ENCODE measurements at regions not wholly inside any gene's neighbourhood (a gene's known extent, or its start where the extent isn't known, plus 50 kb on each side); places are given as distances from the start of the nearest gene placed in this dataset.

DNA sequence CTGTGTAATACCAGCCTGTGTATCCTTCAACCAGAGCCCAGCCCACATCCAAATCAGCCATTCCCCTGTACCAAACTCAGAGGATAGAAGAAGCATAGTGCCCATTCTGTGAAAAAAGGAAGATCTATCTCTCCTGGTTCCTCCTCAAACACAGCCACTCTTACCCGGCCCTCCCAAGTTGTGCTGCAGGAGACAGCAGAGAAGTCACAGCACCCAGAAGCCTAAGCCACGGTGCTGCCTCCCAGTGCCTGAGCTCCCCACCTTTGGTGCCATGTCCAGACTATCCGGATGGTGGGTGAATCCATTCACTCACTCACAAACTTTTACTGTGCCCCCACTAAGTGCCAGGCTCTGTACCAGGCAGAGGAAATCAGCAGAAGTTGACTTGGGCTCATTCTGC lies 166.0 kb upstream of the ZMIZ1 start:
- no peak overlapping the region for H3K4me3 Mint-ChIP-seq
- DNase-seq (no peak), ATAC-seq (replicated peaks in 1 of 2) (no peak)
- peaks cover 0 to 1% of the 10 kb centered on the region in 2 donors for H3K9me3 Mint-ChIP-seq
- H3K36me3 Mint-ChIP-seq (ENCODE audit: insufficient read depth in 2 of 2): no peaks in the 10 kb centered on the region
- no peaks in the 10 kb centered on the region for H3K27me3 Mint-ChIP-seq (ENCODE audit: low read depth)
- H3K27ac Mint-ChIP-seq: no peak overlapping the region
- no peaks in the 10 kb centered on the region for H3K4me1 Mint-ChIP-seq (ENCODE audit: low read depth)

DNA sequence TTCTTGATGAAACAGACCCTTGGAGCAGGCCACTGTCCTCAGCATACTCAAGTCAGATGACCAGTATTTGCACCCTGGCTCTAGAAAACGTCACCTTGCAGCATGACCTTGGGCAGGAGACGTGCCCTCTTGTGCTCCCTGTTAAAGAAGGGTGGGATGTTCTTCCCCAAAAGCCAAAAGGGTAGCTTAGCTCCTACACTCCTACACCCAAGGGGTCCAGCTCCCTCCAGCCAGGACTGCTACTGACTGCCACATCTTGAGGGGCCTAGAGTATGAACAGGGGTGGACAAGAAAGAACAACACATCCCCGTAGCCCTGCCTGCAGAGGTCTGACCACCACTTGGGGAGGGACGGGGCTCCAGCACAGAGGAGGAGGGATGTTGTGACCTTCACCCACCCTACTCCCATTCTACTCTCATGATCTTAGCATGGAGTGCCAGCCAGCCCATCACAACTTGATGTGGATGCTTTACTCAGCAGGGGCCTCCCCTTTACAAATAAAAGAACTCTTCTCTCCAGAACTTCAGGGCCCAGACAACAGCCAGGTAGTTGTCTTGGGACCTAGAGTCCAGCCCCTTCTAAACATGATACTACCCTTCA lies 165.3 kb upstream of the ZMIZ1 start:
- H3K36me3 Mint-ChIP-seq (ENCODE audit: insufficient read depth in 2 of 2): no peaks in the 10 kb centered on the region
- H3K27ac Mint-ChIP-seq: no peak overlapping the region
- H3K9me3 Mint-ChIP-seq: no peaks in the 10 kb centered on the region
- ATAC-seq (replicated peaks in 1 of 2): no peak
- no peaks in the 10 kb centered on the region for H3K27me3 Mint-ChIP-seq (ENCODE audit: low read depth)
- no peak overlapping the region for H3K4me3 Mint-ChIP-seq
- DNase-seq: no peak
- no peaks in the 10 kb centered on the region for H3K4me1 Mint-ChIP-seq (ENCODE audit: low read depth)

DNA sequence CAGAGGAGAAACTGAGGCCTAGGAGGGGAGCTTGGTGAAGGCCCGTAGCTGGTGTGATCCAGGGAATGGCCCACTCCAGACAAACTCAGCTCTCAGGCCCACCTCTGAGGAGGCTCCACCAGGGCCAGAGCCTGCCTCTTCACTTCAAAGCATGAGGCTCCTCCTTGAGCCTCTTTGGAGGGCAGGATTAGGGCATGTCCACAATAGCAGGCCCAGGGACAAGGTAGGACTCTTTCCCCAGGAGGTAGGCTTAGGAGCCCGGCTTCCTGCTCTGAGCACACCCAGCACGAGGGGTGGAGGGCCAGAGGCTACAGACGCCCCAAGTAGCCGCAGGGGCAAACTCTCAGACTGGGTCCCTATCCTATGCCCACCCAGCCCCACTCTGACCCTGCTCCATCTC lies 164.6 kb upstream of the ZMIZ1 start:
- no peaks in the 10 kb centered on the region for H3K27me3 Mint-ChIP-seq (ENCODE audit: low read depth)
- DNase-seq (no peak), ATAC-seq (replicated peaks in 1 of 2) (no peak)
- no peak overlapping the region for H3K27ac Mint-ChIP-seq
- H3K36me3 Mint-ChIP-seq (ENCODE audit: insufficient read depth in 2 of 2): no peaks in the 10 kb centered on the region
- H3K4me1 Mint-ChIP-seq (ENCODE audit: low read depth): no peaks in the 10 kb centered on the region
- no peak overlapping the region for H3K4me3 Mint-ChIP-seq
- H3K9me3 Mint-ChIP-seq: no peaks in the 10 kb centered on the region

DNA sequence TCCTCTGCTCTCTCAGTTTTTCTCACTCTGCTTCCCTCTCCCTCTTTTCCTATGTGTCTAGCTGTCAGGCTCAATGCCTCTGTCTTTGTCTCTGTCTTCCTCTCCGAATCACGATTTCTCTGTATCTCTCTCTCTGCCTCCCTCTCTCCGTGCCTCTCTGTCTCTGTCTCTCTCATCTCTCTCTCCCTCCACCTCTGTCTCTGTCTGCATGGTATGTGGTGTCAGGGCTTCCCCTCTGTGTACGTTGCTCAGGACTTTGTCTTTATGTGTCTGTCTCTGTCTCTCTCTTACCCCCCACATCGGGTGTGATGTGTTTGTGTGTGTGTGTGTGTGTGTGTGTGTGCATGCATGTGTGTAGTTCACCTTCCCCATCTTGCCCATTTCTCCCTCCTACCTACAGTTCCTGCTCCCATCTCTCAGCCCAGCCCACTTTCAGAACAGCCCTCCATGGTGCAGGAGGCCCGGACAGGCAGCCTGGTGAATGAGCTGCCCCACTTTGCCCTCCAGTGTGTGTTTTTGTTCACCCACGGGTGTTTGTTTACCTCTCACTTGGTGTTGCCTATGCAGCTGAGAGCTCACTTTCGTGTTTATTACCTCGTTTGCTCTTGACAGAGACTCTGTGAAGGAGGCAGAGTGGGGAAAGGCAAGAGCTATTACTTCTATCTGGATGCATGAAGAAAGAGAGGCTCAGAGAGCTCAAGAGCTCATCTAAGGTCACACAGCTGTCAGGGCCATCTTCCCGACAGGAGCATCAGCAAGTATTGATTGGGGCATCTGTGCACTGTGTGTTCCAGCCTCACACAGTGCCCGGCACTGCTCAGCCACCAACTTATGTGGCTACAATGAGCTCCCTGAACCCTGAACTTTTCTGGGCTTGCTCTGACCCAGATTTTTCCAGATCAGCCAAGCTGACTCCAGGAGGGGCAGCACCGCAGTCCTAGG lies 163.5 kb upstream of the ZMIZ1 start:
- Mint-ChIP-seq H3K27me3 (ENCODE audit: low read depth) (no peaks in the 10 kb centered on the region), H3K36me3 (ENCODE audit: insufficient read depth in 2 of 2) (no peaks in the 10 kb centered on the region), H3K4me3 (no peak overlapping the region), H3K4me1 (ENCODE audit: low read depth) (no peaks in the 10 kb centered on the region), H3K9me3 (no peaks in the 10 kb centered on the region), H3K27ac (no peak overlapping the region)
- ATAC-seq (replicated peaks in 1 of 2) (no peak), DNase-seq (no peak)

DNA sequence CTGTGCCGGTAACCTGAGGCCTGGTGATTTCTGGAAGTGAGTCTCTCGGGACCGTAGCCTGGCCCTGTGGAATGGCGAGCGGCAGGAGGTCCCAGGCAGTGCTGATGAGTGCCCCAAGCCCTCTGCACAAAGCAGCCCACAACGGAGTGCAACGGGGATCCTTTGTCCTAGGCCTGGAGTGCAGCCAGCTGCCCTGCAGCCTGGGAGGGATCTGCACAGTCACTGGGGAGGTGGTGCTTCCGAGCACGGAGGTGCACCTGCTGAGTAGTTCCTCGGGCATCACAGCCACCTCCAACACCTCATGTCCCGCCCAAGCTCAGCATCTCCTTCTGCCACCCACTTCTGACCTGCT lies 162.8 kb upstream of the ZMIZ1 start:
- no peaks in the 10 kb centered on the region for H3K9me3 Mint-ChIP-seq
- H3K36me3 Mint-ChIP-seq (ENCODE audit: insufficient read depth in 2 of 2): no peaks in the 10 kb centered on the region
- ATAC-seq (replicated peaks in 1 of 2) (no peak), DNase-seq (no peak)
- no peak overlapping the region for H3K27ac Mint-ChIP-seq
- no peak overlapping the region for H3K4me3 Mint-ChIP-seq
- no peaks in the 10 kb centered on the region for H3K4me1 Mint-ChIP-seq (ENCODE audit: low read depth)
- no peaks in the 10 kb centered on the region for H3K27me3 Mint-ChIP-seq (ENCODE audit: low read depth)

DNA sequence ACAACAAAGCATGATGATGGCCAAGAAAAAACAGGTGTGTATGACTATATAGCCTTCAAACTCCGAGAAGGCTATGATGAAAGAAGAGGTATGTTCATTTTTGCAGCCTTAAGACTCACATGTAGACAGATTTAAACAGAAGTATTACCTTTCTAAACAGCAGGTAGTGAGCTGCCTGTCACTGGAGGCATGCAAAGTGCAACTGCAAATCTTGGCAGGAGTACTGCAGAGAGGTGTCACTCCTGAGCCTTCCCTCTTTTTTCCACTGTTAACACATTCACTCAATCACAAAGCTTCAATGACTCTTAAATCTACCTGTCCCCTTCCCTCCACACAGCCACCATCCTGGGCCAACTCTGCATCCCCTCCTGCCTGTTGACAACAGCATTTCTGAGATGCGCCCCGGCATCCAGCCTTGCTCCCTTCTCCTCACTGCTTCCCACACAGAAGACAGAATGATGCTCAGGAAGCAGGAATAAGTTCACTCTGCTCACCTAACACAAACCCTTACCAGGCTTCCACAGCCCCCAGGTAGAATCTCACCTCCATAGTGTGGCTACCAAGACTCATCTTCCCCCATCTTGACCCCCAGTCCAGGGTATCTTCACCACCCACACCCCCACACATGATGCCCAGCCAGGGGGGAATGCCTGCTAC lies 161.9 kb upstream of the ZMIZ1 start:
- H3K4me1 Mint-ChIP-seq (ENCODE audit: low read depth): no peaks in the 10 kb centered on the region
- no peaks in the 10 kb centered on the region for H3K27me3 Mint-ChIP-seq (ENCODE audit: low read depth)

DNA sequence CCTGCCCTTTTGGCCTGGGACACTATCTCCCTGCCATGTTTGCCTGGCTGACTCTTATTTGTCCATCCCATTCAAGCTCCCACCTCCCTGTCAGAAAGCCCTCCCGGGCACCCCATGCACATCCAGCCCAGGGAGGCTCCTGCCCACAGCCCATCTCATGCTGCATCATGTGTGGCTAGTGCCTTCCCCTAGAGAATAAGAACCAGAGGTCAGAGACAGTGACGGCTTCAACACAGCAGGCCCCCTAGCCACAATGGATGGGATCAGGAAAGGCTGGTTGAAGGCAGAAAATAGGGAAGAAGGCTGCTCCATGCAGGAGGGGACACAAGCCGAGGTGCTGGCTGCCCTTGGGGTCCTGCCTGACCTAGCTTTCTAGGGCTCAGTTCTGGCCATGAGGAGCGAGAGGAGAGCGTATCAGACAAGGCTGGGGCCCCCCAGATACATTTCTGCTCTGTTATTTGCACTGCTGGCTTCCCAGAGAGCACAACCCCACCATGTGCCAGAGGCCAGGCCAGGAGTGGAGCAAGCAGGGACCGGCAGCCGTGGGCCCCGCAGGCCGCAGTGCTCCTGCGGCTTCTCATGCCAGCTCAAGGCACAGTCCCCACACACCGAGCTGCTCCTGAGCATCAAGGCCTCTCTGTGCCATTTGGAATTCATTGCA lies 161.1 kb upstream of the ZMIZ1 start:
- ATAC-seq (replicated peaks in 1 of 2) (no peak), DNase-seq (no peak)
- Mint-ChIP-seq H3K4me1 (ENCODE audit: low read depth) (no peaks in the 10 kb centered on the region), H3K36me3 (ENCODE audit: insufficient read depth in 2 of 2) (no peaks in the 10 kb centered on the region), H3K4me3 (no peak overlapping the region), H3K27ac (no peak overlapping the region), H3K27me3 (ENCODE audit: low read depth) (no peaks in the 10 kb centered on the region), H3K9me3 (no peaks in the 10 kb centered on the region)

More for the DNA sequence above, 161.9 kb upstream of the ZMIZ1 start:
- H3K4me3 Mint-ChIP-seq: no peak overlapping the region
- DNase-seq: no peak
- no peak for ATAC-seq (replicated peaks in 1 of 2)
- H3K36me3 Mint-ChIP-seq (ENCODE audit: insufficient read depth in 2 of 2): no peaks in the 10 kb centered on the region
- H3K9me3 Mint-ChIP-seq: no peaks in the 10 kb centered on the region
- H3K27ac Mint-ChIP-seq: no peak overlapping the region

DNA sequence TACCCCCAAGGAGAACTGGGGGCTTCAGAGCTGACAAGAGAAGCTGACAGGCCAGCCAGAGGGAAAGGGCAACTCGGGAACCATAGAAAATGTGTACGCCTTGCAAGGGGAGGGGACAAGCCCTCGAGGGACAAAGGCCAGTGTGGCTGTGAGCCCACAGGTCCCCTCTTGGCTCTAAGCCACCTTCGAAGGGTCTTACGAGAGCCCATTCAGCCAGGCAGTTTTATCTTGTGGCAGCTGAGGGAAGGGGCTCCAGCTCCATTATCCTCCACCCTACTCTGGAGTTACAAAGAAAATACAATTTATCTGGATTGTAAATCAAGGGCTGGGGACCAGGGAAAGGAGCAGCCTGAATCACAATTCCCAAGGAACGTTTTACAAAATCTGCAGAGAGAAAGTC lies 159.5 kb upstream of the ZMIZ1 start:
- ATAC-seq (replicated peaks in 1 of 2) (no peak), DNase-seq (no peak)
- H3K27ac Mint-ChIP-seq: no peak overlapping the region
- H3K9me3 Mint-ChIP-seq: no peaks in the 10 kb centered on the region
- H3K4me1 Mint-ChIP-seq (ENCODE audit: low read depth): no peaks in the 10 kb centered on the region
- no peaks in the 10 kb centered on the region for H3K36me3 Mint-ChIP-seq (ENCODE audit: insufficient read depth in 2 of 2)
- H3K27me3 Mint-ChIP-seq (ENCODE audit: low read depth): no peaks in the 10 kb centered on the region
- no peak overlapping the region for H3K4me3 Mint-ChIP-seq

DNA sequence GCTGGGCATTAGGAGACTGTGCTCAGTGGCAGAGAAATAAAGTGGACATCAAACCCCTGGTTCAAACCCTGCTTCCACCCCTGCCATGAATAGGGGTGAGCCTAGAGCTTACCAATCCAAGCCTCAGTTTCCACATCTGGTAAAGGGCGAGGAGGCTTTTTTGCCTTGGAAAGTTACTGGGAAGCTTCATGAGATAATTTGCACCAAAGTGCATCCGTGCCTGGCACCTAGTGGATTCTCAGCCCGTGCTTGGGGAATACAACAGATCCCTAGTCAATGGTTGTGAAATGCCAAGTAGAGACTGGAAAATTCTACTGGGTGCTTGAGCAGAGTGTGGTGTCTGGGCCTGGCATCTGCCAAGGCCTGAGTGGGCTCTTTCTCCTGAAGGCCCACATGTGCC lies 158.7 kb upstream of the ZMIZ1 start:
- no peaks in the 10 kb centered on the region for H3K27me3 Mint-ChIP-seq (ENCODE audit: low read depth)
- no peaks in the 10 kb centered on the region for H3K9me3 Mint-ChIP-seq
- ATAC-seq (replicated peaks in 1 of 2) (no peak), DNase-seq (no peak)
- no peak overlapping the region for H3K27ac Mint-ChIP-seq
- no peaks in the 10 kb centered on the region for H3K4me1 Mint-ChIP-seq (ENCODE audit: low read depth)
- no peak overlapping the region for H3K4me3 Mint-ChIP-seq
- no peaks in the 10 kb centered on the region for H3K36me3 Mint-ChIP-seq (ENCODE audit: insufficient read depth in 2 of 2)

DNA sequence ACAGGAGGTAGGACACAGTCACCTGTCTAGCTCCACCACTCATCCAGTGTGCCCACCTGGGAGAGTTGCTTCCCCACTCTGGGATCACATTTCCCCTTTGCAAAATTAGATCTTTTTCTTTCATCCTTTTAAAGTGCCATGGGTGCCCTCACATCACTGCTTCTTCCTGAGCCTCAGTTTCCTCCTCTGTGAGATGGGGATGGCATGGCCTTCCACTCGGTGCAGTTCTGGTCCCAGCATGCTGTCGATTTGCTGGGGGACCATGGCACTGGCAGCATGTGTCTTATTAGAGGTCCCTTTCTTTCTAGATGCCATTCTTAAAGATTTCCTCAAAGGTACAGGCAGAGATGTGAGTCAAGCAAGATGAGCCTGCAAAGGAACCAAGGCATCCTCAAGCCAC lies 158.3 kb upstream of the ZMIZ1 start:
- H3K27ac Mint-ChIP-seq: no peak overlapping the region
- ATAC-seq (replicated peaks in 1 of 2): no peak
- H3K36me3 Mint-ChIP-seq (ENCODE audit: insufficient read depth in 2 of 2): no peaks in the 10 kb centered on the region
- no peak for DNase-seq
- no peak overlapping the region for H3K4me3 Mint-ChIP-seq
- H3K27me3 Mint-ChIP-seq (ENCODE audit: low read depth): no peaks in the 10 kb centered on the region
- H3K4me1 Mint-ChIP-seq (ENCODE audit: low read depth): no peaks in the 10 kb centered on the region
- no peaks in the 10 kb centered on the region for H3K9me3 Mint-ChIP-seq

DNA sequence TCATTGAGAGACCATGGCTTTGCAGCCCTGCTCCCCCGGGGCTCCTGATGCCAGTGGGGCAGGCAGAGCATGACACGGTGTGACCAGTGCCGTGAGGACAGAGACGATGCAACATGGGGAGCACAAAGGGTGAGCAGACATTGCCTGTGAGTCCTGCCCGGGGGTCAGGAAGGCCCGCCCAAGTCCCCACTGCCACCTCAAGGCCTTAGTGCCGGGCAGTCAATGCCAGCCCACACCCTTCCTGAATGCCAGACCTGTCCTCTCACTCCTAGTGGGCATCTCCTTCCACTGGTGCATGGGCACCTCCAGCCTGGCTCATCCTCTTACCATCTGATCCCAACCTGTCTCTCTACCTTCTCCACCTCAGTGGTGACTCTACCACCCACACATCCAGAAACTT lies 157.9 kb upstream of the ZMIZ1 start:
- DNase-seq (no peak), ATAC-seq (replicated peaks in 1 of 2) (no peak)
- H3K36me3 Mint-ChIP-seq (ENCODE audit: insufficient read depth in 2 of 2): no peaks in the 10 kb centered on the region
- H3K27ac Mint-ChIP-seq: no peak overlapping the region
- H3K4me1 Mint-ChIP-seq (ENCODE audit: low read depth): no peaks in the 10 kb centered on the region
- no peaks in the 10 kb centered on the region for H3K9me3 Mint-ChIP-seq
- H3K4me3 Mint-ChIP-seq: no peak overlapping the region
- no peaks in the 10 kb centered on the region for H3K27me3 Mint-ChIP-seq (ENCODE audit: low read depth)

DNA sequence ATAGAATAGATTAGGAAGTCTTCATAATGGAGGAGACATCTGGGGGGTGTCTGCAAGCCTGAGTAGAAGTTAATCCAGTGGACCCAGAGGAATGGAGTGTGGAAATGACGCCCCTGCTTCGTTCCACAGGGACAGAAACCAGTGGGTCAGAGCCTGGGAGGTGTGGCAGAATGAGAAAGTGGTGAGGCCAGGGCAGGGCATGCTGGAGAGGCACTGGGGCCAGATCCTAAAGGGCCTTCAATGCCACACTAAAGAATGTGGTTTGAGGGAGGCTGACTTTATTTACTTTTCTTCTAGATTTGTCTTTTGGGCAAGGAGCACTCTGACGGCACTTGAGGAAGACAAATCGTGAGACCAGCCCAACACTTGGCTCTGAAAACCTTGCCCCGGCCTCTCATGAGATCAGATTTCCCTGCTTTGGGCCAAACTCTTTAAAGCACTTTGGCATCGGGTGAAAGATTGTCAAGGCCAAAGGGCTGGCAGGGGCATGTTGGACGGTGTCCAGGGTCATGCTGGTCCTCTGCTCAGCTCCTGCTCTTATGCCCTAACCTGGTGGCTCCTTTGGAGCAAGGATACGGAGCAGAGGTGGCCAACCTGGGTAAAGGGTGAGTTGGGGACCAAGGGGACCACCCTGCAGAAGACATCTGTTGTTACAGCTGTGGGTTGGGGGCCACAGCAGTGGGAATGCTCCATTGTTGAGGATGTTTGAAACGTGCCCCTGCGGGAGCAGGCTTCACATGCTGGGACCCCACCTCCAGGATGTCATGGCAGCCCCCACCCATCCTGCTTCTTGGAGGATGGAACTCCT lies 157.0 kb upstream of the ZMIZ1 start:
- Mint-ChIP-seq H3K27me3 (ENCODE audit: low read depth) (no peaks in the 10 kb centered on the region), H3K36me3 (ENCODE audit: insufficient read depth in 2 of 2) (no peaks in the 10 kb centered on the region), H3K9me3 (no peaks in the 10 kb centered on the region), H3K4me3 (no peak overlapping the region), H3K4me1 (ENCODE audit: low read depth) (no peaks in the 10 kb centered on the region), H3K27ac (no peak overlapping the region)
- ATAC-seq (replicated peaks in 1 of 2) (no peak), DNase-seq (no peak)

Data from activated T-cell treated with anti-CD3 and anti-CD28 coated beads, Interleukin-2, amount 50 U/mL, for 72 hours (primary cell).